HG03442 (cell line): ENCODE measurements at regions not wholly inside any gene's neighbourhood (a gene's known extent, or its start where the extent isn't known, plus 50 kb on each side); places are given as distances from the start of the nearest gene placed in this dataset.

Experiments used
- ATAC-seq: cut with Tn5 transposase; IDR thresholded peaks from one replicate; pipeline ENCODE4 v1.9.1; 2021; ENCODE audit warnings: mild to moderate bottlenecking, moderate library complexity; ENCODE audit not compliant: unreplicated experiment

DNA sequence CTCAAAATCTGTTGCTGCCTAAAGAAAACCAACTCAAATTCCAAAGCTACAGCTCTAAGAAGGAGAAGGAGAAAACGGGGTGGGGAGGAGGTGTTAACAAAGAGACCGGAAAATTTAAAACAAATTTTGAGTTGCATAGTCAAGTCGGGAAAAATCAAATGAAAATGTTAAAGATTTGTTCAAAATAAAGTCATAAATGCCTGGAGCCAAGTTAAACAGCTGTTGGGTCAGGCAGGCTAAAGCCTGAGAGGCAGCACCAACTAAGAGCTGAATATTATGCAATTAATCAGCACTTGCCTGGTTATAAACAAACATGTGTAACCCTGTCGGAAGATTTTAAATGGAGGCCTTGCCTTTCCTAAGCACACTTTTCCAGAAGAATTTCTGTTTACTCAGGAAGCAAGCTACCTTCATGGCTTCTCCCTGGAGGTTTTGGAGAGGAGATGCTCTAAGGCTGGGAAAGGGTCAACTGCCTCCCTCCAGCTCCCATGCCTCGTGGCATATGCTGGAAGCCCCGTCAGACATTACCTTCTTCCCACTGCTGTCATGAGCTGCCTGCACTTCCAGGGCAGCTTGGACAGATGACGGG lies 270.5 kb downstream of the DMRT2 start:
- ATAC-seq = no peak

DNA sequence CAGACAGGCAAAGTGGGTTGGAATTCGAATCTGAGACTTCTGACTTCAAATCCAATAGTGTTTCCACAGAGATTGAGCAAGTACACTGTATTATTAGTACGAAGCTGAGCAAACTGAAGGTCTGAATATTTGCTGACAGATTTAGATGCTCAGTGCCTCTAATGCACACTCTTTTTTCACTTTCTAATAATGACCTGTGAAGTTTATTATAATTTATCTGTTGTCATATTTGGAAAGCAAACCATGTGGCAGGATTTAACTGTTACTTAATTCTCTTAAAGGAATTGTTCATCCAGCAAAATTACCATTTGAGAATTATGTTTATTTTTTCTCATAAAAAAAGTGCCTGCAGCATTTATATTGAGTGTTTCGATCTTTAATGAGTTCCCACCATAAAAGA lies 277.3 kb downstream of the DMRT2 start:
- no peak for ATAC-seq

DNA sequence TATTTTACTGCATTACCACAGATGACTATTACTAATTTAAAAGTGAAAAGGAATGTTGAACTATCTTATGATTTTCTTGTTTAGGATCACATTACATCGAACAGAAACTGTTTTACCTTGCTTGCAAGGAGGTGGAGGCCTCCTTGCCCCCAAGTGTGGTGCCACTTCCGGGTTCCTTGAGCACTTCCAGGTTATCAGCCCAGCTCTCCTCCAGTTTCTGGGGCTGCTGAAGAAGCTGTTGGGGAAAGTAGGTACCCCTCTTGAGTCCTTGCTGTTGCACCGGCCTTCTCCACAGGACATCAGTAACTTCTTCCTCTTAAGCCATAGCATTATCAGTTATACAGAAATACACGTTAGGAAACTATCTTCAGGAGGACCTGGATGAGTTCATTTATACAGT lies 278.2 kb downstream of the DMRT2 start:
- no peak for ATAC-seq

DNA sequence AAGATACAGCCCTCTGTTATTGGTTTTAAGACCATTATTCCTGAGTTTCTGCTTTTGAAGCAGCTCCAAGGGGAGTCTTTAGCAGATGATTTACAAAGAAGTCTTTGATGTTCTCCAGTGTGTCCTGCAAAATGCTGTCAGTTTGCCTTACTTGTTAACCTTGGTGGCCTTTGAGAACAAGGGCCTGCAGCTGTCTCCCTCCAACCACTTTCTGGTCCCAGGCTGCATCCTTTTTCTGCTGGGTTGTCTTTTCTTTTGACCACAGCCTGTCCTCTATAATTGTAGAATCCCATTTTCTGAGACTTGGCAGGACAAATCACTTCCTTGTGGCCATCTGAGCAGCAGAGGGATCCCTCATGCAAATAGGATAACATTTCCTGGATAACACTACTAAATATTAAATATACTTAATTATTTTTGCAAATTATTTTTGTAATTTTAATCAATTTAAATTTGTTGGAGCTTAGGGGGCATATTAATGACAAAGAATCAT lies 281.4 kb downstream of the DMRT2 start:
- ATAC-seq = no peak

DNA sequence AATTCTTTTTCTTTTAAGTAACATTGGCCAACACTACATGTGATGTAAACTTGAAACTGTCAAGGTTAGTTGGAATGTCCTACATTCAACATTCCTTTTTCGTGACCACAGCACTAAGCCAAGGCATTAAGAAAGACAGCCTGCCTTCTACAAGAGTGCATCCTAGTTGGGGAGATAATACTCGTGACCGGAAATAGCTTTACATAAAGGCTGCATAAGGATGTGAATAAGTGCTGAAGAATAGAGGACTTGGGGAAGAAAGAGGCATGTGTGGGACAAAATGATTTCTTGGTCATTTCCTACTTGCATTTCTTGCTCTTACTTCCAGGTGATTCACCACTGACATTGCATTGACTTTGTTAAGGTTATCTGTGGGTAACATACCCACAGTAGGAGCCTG lies 282.0 kb downstream of the DMRT2 start:
- ATAC-seq = no peak

DNA sequence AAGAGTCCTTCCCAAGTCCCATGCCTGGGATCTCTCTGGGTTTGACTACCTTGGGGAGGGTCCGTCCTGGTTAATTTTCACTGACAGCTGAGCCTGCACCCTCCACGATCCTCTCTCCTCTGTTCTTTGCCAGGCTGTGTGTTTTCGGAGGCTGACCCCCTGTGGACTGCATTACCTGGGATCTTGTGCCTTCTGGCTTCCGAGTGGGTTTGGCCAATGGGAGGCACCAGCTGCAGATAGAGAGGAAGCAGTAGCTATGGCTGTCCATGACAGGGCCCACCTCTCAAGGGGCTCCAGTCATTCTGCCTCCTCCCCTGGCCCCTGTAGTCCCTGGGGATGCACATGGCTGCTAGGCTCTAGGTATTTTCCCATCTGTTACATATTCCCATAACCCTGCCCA lies 285.0 kb downstream of the DMRT2 start:
- no peak for ATAC-seq

DNA sequence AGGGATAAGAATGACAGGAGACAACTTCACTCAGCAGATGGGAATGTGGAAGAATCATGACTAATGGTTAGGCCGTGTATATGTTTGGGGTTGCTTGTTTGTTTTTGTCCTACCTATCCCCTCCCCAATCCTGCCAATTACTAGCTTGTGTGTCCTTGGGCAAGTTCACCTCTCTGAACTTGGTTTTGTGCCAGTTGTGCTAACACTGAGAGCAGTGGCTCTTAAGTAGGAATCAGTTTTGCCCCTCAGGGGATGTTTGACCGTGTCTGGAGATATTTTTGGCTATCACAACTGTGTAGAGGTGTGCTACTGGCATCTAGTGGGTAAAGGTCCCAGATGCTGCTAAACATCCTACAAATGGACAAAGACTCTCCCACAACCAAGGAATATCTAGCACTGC lies 287.0 kb downstream of the DMRT2 start:
- no peak for ATAC-seq

DNA sequence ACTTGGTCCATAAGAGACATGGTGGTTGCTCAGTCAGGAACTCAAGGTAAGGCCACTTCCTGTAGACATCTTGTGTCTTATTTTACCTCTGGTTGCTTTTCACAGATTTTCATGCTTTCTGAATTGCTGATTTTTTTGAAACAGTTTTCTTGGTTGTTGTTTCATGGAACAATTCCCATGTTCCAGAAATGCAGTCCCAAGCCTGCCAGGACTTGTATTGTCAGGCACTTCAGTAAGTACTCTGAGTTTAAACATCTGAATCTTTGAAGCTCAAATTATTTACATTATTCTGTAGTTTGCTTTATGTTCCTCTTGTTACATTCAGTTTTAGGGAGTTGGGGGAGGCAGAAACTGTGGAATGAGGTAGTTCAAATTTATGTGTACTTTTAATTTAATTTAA lies 290.2 kb downstream of the DMRT2 start:
- no peak for ATAC-seq

DNA sequence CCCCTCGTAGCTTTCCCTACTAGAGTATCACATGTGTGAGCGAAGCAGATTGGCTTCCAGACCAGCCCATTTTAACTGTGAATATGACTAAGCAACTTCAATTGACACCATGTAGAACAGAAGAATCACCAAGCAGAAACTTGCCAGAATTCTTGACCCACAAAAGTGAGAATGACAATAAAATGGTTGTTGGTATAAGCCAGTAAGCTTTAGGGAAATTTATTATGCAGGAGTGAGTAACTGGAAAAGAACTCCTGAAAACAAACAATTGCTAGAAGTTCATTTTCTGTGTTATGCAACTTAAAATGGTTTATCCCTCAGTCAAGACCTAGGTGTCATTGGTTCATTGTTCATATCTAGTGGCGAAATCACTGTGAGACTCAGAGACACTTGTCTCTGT lies 303.1 kb downstream of the DMRT2 start:
- no peak for ATAC-seq

DNA sequence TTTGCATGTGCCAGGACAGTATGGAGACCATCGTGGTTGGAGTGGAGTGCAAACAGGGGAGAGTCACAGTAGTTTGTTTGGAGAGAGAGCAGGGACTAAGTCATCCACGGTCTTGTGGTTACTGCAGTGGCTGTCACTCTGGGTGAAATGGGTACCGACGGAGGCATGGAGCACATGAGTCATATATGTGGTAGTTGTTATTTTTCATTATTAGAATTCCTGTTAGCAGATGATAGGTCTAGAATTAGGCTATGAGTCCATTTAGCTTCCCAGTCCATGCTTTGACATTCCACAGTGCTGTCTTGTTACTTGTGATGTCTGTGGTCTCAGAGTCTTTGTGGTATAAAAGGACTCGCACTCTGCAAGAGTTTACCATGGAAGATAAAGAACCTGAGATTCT lies 303.9 kb downstream of the DMRT2 start:
- no peak for ATAC-seq

DNA sequence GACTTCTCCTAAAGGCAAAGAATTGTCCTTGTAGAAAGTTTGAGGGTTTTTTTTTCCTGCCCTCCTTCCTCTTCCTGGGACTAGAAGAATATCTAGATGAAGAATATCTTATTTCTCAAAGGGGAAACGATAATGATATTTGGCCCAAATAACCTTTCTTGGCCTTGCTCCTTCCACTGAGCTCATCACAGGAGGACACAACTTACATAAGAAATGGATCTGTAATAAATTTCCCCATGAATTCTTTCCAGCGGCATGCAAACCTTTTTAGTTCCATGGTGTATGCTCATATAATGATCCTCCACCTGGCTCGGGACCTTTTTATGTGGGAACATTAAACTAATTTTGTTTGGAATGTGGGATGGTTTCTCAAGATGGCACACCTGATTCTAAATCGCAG lies 304.4 kb downstream of the DMRT2 start:
- no peak for ATAC-seq

DNA sequence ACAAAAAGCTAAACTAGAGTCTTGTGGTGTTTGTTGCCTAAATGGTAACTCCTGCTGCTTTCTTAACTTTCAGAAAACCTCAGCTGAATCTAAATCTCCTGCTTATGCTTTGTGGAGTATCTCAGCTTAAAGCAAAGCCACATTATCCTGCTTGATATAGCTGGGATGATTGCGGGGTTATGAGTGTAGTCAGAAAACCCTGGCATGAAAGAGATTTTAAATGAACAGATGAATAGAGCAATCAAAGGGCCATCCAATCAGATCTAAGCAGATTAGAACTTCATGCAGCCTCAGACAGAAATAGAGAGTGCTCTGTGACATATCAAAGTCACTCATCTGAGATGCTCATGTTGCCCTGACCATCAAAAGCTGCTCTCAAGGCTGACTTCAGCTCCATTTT lies 305.5 kb downstream of the DMRT2 start:
- no peak for ATAC-seq

DNA sequence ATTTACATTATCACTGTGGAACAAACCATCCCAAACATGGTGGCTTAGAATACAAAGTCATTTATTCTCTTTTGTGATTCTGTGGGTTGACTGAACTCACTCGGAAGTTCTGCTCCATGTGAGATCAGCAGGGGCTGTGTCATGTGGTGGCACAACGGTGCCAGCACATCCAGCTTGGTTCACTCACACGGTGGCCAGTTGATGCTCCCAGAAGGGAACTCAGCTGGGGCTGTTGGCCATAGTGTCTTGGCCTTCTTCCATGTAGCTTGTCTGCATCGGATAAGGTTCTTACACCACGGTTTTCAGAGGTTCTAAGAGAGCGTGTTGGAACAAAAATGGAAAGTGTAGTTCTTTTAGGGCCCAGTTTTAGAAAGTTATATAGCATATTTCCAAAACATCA lies 312.7 kb downstream of the DMRT2 start:
- no peak for ATAC-seq

DNA sequence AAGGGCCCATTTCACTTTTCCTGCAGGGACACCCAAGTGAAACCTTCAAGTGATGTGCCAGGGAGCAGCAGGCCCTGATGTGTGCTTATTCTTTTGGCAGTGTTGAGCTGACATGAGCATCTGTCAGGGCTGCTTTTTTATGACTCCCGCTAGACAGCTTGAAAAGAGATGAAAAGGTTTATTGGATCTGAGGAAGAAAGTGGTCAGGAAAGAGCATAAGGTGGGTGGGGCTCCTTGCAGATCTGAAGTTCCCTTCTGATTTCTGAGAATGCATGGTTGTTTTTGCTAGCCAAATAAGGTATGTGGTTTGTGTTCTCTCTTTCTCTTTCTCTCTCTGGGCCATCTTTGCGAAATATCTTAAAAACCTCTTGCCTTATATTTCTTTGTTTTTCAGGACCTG lies 316.1 kb downstream of the DMRT2 start:
- ATAC-seq = no peak

DNA sequence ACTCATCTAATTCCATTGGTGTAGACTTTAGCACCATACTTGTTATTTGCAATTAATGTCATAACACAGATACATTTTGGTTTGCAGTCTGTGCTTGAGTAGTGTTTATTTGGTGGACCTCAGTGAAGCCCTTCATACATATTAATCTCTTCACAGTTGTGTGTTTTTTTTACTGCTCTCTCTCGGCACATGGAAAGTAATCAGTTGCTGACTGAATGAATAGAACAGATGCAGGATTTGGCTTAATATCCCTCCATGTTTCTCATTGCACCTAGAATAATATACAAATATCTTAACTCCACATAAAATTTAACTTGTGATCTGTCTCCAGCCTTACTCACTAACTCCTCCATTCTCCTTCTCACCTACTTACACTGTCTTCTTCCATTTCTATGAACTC lies 319.1 kb downstream of the DMRT2 start:
- ATAC-seq = no peak

DNA sequence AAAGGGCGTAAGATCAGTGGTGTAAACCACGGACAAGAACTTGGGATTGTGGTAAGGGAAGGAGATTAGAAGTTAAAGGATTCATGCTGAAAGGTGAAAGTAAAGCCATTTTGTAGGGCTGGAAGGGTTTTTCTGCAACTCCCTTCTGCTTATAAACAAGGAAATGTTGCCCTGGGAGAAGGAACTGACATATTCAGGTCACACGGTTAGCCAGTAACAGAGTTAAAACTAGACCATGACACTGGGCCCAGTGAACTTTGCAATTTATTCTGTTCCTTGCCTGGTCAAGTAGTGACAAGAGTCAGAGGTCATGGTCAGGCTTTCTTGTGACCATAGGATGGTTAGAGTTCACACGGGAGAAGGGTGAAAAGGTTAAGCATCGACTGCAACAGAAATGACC lies 323.3 kb downstream of the DMRT2 start:
- ATAC-seq = no peak

DNA sequence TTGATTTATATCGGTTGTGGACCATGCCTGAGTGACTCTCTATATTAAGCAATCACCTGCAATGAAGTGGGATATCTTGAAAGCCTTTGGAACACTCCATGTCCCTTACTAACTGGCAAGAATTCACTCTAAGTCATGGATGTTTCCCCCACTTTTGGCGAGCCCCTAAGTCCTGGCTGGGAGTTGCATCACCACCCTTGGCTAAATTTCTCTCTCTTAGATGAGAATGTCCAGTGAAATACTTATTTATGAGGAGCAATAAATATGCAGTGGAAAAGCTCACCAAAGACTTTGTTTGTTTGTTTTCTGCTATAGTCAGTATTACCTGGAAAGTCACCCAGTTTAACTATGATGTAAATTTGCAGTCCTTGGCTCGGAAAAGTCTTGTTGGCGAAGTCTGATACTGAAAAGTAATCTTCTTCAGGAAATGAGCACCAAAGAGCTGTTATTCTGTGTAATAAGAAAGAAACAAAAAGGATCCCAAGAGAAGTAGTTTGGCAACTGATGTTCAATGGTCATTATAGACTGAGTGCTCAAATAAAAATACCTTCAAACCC lies 333.8 kb downstream of the DMRT2 start:
- no peak for ATAC-seq

DNA sequence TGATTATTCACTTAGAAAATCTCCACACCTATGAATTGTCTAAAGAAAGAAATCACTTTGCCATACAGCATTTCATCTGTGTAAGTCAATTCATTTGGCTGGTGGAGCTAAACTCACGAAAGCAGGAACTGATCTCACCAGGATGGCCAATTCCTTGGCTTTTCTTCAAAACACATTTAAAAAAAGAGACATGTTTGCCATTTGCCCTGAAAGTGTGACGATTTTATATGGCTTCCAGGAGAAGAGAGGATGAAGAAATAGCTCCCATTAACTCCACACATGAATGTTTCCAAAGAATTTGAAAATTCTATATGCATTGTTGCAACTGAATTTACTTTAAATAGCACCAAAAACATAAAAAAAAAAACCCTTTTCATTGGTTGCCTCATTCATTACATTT lies 334.7 kb downstream of the DMRT2 start:
- ATAC-seq = no peak

DNA sequence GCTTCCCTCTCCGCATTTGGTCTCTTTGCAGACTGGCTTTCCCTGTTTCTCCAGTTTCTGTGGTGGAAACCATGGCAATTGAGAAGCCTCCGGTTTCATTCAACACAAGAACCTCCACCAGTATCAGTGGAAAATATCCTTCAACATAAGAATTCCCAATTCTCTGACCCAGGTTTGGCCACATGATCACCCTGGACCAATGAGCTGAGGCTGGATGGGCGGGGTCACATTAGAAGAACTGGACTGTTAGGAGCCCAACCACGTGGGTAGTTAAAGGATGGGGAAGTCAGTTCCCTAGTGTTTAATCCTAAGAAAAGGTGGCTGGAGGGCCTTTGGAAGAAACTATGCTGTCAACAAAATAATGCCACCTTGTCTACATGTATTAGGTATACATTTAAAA lies 336.3 kb downstream of the DMRT2 start:
- ATAC-seq = no peak

DNA sequence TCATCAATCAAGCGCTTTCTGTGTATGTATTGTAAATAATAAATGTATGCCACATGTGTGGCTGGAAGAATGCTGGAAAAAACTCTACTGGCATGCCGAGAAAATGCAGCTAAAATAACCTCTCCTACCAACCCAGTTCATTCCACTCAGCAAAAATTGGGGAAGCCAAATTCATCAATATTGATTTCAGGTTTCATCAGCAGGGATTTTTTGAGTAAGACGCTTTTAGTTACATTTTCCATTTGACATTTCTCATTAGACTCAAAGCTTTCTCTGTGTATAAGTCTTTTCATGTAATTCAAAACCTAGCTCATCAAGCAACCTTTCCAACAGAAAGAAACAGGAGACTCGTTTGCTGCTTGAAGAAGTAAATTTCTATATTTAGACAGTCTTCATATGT lies 338.1 kb downstream of the DMRT2 start:
- no peak for ATAC-seq

DNA sequence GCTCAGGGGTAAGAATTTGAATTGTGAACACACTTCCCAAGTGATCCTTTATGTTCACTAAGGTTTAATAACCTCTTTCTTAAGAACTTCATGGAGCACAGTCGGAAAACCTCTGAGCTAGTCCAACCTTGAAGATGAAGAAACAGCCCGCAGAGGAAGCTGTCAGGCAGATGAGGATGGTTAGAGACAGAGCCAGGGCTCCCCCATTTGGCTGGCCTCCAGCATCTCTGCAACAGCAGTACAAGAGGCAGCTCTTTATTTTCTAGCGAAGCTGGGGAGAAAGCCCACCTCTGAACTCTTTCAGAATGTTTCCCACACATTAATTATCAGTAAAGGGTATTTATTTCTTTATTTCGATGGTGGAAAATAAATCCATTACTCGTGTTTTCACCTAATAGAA lies 350.8 kb downstream of the DMRT2 start:
- no peak for ATAC-seq

DNA sequence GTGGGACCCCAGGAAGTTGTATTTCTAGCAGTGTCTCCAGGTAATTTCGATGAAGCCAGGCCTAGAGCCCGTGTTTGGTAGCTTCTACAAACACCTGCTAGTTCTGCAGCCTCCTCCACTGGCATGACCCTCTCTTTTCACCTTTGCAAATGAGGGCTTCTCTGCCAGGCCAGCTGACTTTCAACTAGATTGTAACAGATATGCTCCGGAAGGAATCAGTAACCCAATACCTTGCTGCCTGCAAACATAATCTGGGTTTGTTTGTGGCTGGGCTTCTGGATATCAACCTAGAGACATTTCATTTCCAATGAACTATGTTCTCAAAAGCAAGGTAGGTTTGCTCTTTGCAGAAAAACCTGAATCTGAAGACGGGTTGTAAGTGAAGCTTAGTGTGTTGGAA lies 354.8 kb downstream of the DMRT2 start:
- no peak for ATAC-seq

DNA sequence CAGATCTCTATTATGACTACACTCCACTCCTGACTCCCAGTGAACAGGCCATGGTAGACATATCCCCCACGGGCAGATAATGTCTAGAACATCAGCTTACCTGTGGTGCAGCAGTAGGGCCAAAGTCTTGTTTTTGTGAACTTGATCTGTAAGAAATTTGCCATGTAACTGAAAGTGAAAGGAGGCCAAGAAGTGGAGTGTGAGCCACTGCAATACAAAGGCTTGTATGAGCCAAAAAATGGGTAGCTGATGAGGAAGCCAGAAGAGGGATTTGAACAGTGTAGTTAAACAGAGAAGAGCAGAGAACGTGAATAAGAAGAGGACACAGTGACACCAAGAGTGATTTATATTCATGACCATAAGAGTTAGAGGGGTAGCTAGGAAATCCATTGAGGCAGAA lies 361.7 kb downstream of the DMRT2 start:
- ATAC-seq = no peak
